GM20000 (cell line): ENCODE measurements at regions not wholly inside any gene's neighbourhood (a gene's known extent, or its start where the extent isn't known, plus 50 kb on each side); places are given as distances from the start of the nearest gene placed in this dataset.

Source experiments
- DNase-seq: peaks from one replicate; pipeline ENCODE4 v3.0.0; 2012; ENCODE audit warnings: low spot score
- CTCF ChIP-seq: IDR thresholded peaks from 2 replicates; pipeline ENCODE4 v1.5.1; 2012; ENCODE audit warnings: mild to moderate bottlenecking, control low read depth; ENCODE audit errors: extremely low read depth, missing control alignments

- TF ChIP-seq CTCF = no peak
- no peak for DNase-seq
Observed at GRCh38 chr2:198776616-198777406, 680.9 kb downstream of the SATB2 start.

- no peak for TF ChIP-seq CTCF
- no peak for DNase-seq
Observed at GRCh38 chr2:198775737-198776136, 682.0 kb downstream of the SATB2 start.

- no peak for TF ChIP-seq CTCF
- DNase-seq = no peak
Observed at GRCh38 chr2:198774576-198774975, 683.2 kb downstream of the SATB2 start.

GRCh38 chr2:198767694-198768093 lies 690.0 kb downstream of the SATB2 start:
- TF ChIP-seq CTCF = no peak
- DNase-seq = no peak

- no peak for DNase-seq
- no peak for TF ChIP-seq CTCF
Observed at GRCh38 chr2:198763793-198764192, 693.9 kb downstream of the SATB2 start.

GRCh38 chr2:198762441-198762840 lies 695.3 kb downstream of the SATB2 start:
- DNase-seq = no peak
- TF ChIP-seq CTCF = no peak

GRCh38 chr2:198757069-198757468 lies 700.7 kb downstream of the SATB2 start:
- TF ChIP-seq CTCF = no peak
- no peak for DNase-seq
